Nephron progenitor cell (in vitro differentiated cells): ENCODE measurements at regions not wholly inside any gene's neighbourhood (a gene's known extent, or its start where the extent isn't known, plus 50 kb on each side); places are given as distances from the start of the nearest gene placed in this dataset.

Experiments
- DNase-seq: peaks from one replicate; pipeline ENCODE4 v3.0.0; 2021
- H3K27ac Mint-ChIP-seq: 2 replicates; pipeline ENCODE4 v1.8.0; 2021; ENCODE audit warnings: mild to moderate bottlenecking, moderate library complexity, mixed read lengths
- H3K27me3 Mint-ChIP-seq: 2 replicates; pipeline ENCODE4 v1.8.0; 2021; ENCODE audit warnings: mild to moderate bottlenecking, low read depth, mixed read lengths; ENCODE audit not compliant: poor library complexity
- H3K36me3 Mint-ChIP-seq: 2 replicates; pipeline ENCODE4 v1.8.0; 2021; ENCODE audit warnings: low read depth, mixed read lengths
- H3K4me1 Mint-ChIP-seq: 2 replicates; pipeline ENCODE4 v1.8.0; 2021; ENCODE audit warnings: mixed read lengths
- H3K4me3 Mint-ChIP-seq: 2 replicates; pipeline ENCODE4 v1.8.0; 2021; ENCODE audit warnings: mild to moderate bottlenecking, moderate library complexity, mixed read lengths
- H3K9me3 Mint-ChIP-seq: 2 replicates; pipeline ENCODE4 v1.8.0; 2021; ENCODE audit warnings: mild to moderate bottlenecking, moderate library complexity, mixed read lengths
- TF ChIP-seq, protein P1 (sequence below): fragments of 200-600 bp; sonication (generic); IDR thresholded peaks from 2 replicates; pipeline ENCODE4 v1.5.0; 2021; ENCODE audit warnings: antibody characterized with exemption

DNA sequence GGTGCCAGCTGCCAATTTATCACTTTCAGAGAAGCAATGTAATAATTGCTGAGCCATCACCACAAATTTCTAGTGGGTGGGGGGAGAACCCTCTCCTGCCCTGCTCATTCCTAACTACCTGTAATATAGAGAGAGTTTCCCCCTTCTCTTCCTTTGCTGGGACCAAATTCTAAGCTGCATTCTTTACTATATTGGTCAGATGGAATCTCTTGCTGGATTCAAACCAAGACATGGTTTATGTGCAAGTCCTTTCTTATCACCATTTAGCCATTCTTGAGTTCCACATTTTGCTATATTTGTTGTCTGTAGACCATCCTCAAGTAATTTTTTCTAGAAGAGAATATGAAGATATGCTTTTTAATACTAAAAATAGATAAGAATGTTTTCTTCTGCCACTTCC lies 452.1 kb downstream of the MN1 start:
- H3K4me3 Mint-ChIP-seq = no peak overlapping the region
- TF ChIP-seq, protein P1, sequence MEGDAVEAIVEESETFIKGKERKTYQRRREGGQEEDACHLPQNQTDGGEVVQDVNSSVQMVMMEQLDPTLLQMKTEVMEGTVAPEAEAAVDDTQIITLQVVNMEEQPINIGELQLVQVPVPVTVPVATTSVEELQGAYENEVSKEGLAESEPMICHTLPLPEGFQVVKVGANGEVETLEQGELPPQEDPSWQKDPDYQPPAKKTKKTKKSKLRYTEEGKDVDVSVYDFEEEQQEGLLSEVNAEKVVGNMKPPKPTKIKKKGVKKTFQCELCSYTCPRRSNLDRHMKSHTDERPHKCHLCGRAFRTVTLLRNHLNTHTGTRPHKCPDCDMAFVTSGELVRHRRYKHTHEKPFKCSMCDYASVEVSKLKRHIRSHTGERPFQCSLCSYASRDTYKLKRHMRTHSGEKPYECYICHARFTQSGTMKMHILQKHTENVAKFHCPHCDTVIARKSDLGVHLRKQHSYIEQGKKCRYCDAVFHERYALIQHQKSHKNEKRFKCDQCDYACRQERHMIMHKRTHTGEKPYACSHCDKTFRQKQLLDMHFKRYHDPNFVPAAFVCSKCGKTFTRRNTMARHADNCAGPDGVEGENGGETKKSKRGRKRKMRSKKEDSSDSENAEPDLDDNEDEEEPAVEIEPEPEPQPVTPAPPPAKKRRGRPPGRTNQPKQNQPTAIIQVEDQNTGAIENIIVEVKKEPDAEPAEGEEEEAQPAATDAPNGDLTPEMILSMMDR = no peak

DNA sequence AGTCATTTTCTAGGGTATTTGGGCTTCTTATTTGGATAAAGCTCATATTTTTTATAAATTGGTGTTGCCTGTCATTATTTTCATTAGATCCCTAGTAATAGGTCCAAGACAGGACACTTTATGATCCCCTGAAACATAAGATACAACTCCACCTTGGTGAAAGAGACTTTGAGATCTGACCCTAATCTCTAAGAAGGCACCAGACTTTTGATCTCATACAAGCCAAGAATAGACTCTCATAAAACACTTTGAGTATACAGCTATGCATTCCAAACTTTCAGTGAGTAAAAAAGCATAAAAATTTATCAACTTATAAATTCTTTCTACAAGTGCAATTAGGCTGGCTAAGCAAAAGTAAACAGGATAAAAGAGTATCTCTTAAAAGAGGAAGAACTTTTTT lies 451.2 kb downstream of the MN1 start:
- H3K4me3 Mint-ChIP-seq = no peak overlapping the region

More for the DNA sequence above, 452.1 kb downstream of the MN1 start:
- H3K36me3 Mint-ChIP-seq = no peaks in the 10 kb centered on the region
- H3K4me1 Mint-ChIP-seq = peaks cover 36% of the 10 kb centered on the region
- H3K27me3 Mint-ChIP-seq = peaks cover 23% of the 10 kb centered on the region
- no peak overlapping the region for H3K27ac Mint-ChIP-seq
- no peak for DNase-seq
- H3K9me3 Mint-ChIP-seq = peaks cover 45% of the 10 kb centered on the region

DNA sequence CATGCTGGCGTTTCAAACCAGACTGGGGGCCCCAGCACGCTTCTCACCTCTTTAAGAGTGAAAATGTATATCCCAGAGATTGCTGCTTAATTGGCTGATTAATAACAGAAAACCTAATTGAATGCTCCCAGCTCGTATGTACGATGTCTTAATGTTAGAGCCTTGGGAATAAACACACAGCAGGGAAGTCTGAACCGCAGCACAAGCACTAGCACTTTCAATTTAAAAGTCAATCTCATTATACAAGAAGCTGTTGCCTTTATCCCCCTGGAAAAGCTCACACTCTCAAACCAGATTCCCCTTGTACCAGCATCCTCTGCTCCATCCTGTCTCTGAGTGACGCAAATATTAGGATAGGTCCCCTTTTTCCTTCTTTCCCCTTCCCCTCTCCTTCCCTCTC lies 449.1 kb downstream of the MN1 start:
- Mint-ChIP-seq H3K27me3 (peaks cover 34% of the 10 kb centered on the region), H3K36me3 (no peaks in the 10 kb centered on the region), H3K4me3 (no peak overlapping the region), H3K9me3 (peaks cover 66% of the 10 kb centered on the region), H3K27ac (no peak overlapping the region), H3K4me1 (peaks cover 15% of the 10 kb centered on the region)
- TF ChIP-seq, protein P1 = no peak
- DNase-seq = no peak

More for the DNA sequence above, 451.2 kb downstream of the MN1 start:
- Mint-ChIP-seq H3K4me1 (peaks cover 28% of the 10 kb centered on the region), H3K27me3 (peaks cover 23% of the 10 kb centered on the region), H3K27ac (no peak overlapping the region), H3K9me3 (peaks cover 47% of the 10 kb centered on the region), H3K36me3 (no peaks in the 10 kb centered on the region)
- DNase-seq = no peak
- TF ChIP-seq, protein P1 = no peak

DNA sequence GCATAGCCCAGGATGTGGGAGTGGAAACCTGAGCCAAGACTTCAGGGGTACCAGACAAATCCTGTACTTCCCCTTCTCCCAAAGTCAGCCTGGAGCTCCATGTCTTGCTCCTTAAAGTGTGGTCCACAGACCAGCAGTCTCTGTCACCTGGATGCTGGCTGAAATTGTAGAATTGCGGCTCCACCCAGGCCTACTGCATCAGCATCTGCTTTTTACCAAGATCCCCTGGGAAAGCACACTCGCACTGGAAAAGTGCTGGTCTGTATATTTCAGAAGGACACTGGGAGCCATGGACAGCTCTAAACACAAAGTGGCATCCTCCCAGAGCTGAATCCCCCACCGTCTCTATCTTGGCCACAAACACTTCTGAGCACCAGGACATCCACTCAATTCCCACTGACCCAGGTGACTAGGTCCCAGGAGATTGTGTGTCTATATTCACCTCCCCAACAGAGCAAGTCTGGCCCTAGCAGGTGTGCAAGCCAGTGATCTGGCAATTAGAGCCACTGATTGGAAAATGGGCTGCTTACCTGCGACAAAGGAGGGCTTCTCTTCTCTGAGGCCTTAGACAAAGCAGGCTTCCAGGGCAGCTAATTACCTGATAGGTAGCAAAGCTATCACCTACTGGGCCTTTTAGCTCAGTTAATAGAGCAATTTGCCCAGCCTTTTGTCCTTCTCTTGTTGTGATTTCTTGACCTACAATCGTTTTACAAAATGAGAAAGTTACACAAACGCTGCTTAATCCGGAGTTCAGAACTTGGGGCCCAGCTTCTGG lies 443.3 kb downstream of the MN1 start:
- H3K36me3 Mint-ChIP-seq = no peaks in the 10 kb centered on the region
- H3K9me3 Mint-ChIP-seq = peaks cover 33% of the 10 kb centered on the region
- H3K4me1 Mint-ChIP-seq = no peaks in the 10 kb centered on the region
- no peak overlapping the region for H3K4me3 Mint-ChIP-seq
- no peak for DNase-seq
- TF ChIP-seq, protein P1 = no peak
- H3K27me3 Mint-ChIP-seq = peaks cover 64% of the 10 kb centered on the region
- H3K27ac Mint-ChIP-seq = no peak overlapping the region

DNA sequence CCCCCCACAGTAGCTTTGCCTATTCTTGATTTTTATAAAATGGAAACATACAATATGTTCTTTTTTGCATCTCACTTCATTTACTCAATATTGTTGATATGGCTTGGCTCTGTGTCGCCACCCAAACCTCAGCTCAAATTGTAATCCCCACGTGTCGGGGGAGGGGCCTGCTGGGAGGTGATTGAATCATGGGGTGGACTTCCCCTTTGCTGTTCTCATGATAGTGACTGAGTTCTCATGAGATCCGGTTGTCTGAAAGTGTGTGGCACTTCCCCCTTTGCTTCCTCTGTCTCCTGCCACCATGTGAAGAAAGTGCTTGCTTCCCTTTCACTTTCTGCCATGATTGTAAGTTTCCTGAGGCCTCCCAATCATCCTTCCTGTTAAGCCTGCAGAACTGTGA lies 431.3 kb downstream of the MN1 start:
- Mint-ChIP-seq H3K4me3 (no peak overlapping the region), H3K36me3 (peaks cover 6% of the 10 kb centered on the region), H3K27ac (no peak overlapping the region), H3K4me1 (peaks cover 34% of the 10 kb centered on the region), H3K27me3 (peaks cover 28% of the 10 kb centered on the region), H3K9me3 (peaks cover 23% of the 10 kb centered on the region)
- no peak for DNase-seq
- TF ChIP-seq, protein P1 = no peak

DNA sequence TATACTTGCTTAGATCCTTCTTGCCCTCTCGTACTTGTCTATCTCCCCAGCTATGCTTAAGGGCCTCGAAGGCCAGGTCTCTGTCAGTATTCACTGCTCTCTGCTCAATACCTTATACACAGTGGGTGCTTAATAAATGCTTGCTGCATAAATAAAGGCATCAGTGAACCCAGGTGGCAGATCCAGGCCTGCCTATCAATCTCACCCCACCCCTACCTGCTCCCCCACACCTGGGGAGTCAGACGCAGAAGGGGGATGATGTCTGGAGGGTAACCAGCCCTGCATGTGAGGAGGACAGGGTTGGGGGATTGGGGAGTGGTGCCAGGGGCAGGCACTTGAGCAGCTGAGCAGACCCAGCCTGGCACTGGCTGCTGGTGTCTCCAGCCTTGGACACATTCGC lies 430.6 kb downstream of the MN1 start:
- Mint-ChIP-seq H3K4me1 (peaks cover 34% of the 10 kb centered on the region), H3K27me3 (peaks cover 23% of the 10 kb centered on the region)

More for the DNA sequence above, 430.6 kb downstream of the MN1 start:
- Mint-ChIP-seq H3K36me3 (peaks cover 6% of the 10 kb centered on the region), H3K4me3 (no peak overlapping the region), H3K9me3 (peaks cover 27% of the 10 kb centered on the region), H3K27ac (no peak overlapping the region)
- TF ChIP-seq, protein P1 = no peak
- no peak for DNase-seq
